ENCODE measurements at regions not wholly inside any gene's neighbourhood (a gene's known extent, or its start where the extent isn't known, plus 50 kb on each side); places are given as distances from the start of the nearest gene placed in this dataset.
"Not testable (repeated sequence)": the region's sequence is repeated elsewhere in the genome, so short reads cannot be mapped to it uniquely, and the experiment has no call there.

DNA sequence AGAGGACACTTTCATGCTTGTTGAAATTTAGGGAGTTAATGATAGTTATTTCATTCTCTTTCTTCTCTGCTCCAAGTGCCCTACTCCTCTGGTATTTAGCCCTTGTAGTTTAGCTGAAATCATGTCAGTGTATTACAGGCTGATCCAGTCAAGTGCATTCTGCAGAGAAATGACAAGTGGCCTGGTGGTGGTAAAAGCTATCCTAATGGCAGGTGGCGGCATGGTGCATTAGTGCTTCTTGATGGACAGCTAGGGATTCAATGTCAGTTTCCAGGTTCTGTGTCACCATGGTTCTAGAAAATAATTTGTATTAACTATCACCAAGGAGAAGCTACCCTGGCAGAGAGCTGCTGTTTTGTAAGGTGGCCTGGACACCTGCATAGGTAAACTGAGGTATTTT lies 90.0 kb upstream of the BNIP2 start:
- no peak for DNase-seq

DNA sequence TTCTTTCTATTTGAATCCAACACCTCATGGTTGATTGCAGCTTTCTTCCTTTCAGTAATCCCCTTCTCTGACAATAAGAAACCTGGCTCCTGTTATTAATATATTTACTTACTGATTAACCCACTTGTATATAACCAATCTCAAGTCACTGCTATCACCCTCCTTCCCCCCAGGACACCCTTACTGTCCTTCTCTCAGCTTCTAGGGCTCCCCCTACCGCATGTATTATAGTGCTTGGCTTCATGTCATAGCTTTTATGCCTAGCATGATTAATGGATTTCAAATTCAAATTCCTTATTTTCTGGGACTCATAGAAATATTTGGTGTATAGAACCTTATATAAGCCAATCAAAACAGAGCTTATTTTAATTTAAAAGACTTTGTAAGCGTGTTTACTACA lies 75.7 kb upstream of the BNIP2 start:
- no peak for DNase-seq

DNA sequence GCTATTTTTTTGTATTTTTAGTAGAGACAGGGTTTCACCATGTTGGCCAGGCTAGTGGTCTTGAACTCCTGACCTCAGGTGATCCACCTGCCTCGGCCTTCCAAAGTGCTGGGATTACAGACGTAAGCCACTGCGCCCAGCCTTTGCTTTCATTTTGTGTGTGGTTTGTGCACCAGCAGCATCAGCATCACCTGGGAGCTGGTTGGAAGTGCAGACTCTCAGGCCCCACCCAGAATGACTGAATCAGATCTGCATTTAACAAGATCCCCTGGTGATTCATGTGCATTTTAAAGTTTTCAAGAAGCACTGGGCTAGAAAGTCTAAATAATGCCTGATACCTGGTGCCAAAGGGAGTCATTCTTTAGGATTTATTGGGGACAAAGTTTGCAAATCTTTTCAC lies 73.4 kb upstream of the BNIP2 start:
- no peak for DNase-seq

DNA sequence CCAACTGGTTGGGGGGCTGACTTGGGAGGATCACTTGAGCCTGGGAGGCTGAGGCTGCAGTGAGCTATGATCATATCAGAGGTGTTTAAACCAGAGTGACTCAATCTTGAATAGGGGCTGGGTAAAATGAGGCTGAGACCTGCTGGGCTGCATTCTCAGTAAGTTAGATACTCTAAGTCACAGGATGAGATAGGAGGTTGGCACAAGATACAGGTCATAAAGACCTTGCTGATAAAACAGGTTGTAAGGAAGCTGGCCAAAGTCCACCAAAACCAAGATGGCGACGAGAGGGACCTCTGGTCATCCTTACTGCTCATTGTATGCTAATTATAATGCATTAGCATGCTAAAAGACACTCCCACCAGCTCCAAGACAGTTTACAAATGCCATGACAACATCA lies 71.1 kb upstream of the BNIP2 start:
- not testable (repeated sequence) for DNase-seq

DNA sequence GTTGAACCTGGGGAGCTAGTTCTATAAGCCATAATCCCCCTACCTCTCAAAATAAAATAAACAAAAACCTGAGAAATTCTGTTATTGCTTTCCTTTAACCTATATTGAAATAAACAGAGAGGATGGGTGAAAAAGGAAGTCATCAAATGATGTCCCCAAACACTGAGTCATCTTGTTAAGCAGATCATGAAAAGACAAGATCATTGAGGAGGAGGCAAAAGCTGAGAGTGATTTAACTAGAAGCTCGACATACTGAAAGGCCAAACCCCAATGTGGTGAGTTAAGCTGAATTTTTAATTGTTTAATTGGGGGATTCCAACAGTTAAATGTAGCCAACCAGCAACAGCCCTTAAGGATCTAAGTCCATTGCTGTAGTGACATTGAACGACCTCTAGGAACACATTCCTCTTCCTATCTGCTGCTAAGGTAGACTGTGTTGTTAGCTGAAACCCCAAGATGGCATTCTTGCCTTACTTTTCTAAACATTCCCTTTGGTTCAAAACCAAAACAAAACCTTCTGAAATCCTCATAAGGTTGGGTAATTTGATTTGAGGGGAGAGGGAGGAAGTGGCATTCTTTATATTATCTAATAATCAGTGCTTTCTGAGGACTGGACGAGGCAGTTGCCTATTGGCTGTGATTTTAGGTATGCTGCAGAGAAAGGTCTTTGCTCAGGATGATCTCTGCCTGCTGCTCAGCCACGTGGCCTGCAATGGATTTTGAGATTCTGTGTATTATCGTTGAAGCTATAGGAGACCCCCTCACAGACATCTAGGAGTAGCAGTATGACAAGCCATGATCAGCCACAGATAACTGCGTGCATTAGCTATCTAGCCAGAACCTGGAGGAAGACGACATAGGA lies 62.7 kb upstream of the BNIP2 start:
- DNase-seq: no peak

DNA sequence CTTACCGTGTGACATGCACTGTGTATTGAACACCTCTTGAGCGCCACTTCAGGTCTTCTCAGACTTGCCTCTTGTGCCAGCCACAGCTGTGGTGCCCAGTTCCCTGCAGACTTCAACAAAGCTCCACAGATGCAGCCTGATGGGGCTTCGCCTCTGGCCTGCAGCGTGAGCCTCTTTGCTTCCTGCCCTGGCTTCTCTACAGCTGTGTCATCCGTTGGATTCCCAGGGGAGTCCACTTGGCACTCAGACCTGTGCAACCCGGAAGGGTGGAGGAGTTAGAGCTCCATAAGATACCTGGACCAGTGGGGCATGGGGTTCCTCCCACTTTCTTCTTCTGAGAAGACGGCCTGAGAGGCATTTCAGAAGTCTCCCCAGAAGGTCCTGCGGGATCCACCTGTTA lies 57.7 kb upstream of the BNIP2 start:
- peak; percentile 14 for DNase-seq

DNA sequence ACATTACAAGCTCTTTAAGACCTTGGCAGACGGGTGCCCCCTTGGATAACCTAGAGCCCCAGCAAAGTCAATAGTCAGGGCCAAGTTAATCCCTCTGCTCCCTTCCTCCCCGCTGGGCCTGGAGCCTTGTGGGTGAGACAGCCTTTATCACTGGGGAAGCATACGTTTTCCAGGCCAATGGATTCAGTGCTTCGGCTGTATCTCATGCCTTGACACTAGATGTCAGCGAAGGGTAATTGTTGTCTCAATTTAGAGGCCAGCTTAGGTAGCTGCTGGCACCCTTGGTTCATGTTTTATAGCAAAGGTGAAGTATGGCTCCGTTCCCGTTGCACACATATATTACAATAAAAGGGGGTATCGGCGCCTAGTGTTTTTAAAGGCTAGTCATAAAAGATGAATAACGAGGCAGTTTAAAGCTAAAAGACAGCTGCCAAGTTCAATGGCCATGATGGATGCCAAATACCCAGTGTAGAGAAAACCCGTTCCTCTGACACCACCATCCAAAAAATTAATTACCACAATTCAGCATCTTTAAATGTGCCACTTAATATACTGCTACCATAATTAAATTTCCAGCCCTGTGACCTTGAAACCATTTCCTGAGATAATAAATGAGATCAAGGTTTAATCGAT lies 52.3 kb upstream of the BNIP2 start:
- no peak for DNase-seq

DNA sequence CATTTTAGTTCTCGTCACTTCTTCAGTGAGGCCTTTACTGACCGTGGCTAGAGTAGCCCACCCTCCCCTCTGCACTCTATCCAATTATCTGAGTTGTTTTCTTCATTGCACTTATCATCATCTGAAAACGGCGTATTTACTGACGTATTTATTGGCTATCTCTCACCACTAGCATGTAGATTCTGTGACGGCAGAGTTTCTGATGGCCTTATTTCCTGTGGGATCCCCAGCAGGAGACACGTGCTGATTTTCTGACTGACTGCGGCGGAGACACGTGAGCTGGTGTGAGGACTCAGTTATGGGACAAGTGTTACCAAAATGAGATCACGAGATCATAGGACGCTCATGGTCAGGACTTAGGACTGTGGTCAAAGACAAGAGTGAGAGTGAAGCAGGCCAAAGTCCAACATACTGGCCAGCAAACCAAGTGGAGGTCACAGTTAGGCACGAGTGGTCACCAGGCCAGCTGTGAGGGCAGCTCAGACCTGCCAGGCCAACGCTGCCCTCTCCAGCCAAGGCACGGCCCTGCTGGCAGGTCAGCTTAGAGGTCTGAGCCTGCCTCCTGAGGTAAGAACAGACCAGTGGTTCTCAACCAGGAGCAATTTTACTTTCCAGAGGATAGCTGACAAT lies 50.6 kb upstream of the BNIP2 start:
- DNase-seq: no peak
